ENCODE measurements at regions not wholly inside any gene's neighbourhood (a gene's known extent, or its start where the extent isn't known, plus 50 kb on each side); places are given as distances from the start of the nearest gene placed in this dataset.

GRCh38 chr9:14522627-14523379 is 170.4 kb downstream of the ZDHHC21 start (continued):
- TF ChIP-seq ZNF175 (CRISPR knock-in tag; IDR thresholded peaks at IDR 0.05; ENCODE audit: low read depth): no peak
- TF ChIP-seq MAFK (IDR thresholded peaks at IDR 0.05; ENCODE audit: low read length): no peak
- TF ChIP-seq HDAC6 (IDR thresholded peaks at IDR 0.05; ENCODE audit: low read depth, low read length): no peak
- no peak for TF ChIP-seq ZBTB11 (CRISPR knock-in tag; IDR thresholded peaks at IDR 0.05)
- no peak for TF ChIP-seq MTF1 (CRISPR knock-in tag; IDR thresholded peaks at IDR 0.05; ENCODE audit: borderline replicate concordance)
- 0 out of 2 replicates have a peak, but pooled peaks have one; percentile 32 for TF ChIP-seq TOE1 (IDR thresholded peaks at IDR 0.05; ENCODE audit: borderline replicate concordance)
- no peak for TF ChIP-seq TOE1 (CRISPR knock-in tag; IDR thresholded peaks at IDR 0.05; ENCODE audit: borderline replicate concordance, low read depth)
- TF ChIP-seq JUN (IDR thresholded peaks at IDR 0.05; ENCODE audit: borderline replicate concordance, low read depth, low read length): no peak
- no peak for TF ChIP-seq JUN (CRISPR knock-in tag; IDR thresholded peaks at IDR 0.05; ENCODE audit: borderline replicate concordance)
- TF ChIP-seq PCBP2 (IDR thresholded peaks at IDR 0.05; ENCODE audit: low read depth, low read length, poor library complexity, severe bottlenecking): no peak
- no peak for TF ChIP-seq ARID2 (IDR thresholded peaks at IDR 0.05)
- no peak for TF ChIP-seq CREB1 (IDR thresholded peaks at IDR 0.05)
- TF ChIP-seq CREB1 (CRISPR knock-in tag; IDR thresholded peaks at IDR 0.05): no peak
- TF ChIP-seq ZEB2 (IDR thresholded peaks at IDR 0.05): peak; percentile 79
- TF ChIP-seq TARDBP (IDR thresholded peaks at IDR 0.05): no peak
- TF ChIP-seq ZNF280B (CRISPR knock-in tag; IDR thresholded peaks at IDR 0.05): no peak
- TF ChIP-seq ETV6 (IDR thresholded peaks at IDR 0.05; ENCODE audit: borderline replicate concordance in 1 of 2, low read depth in 2 of 2, low read length in 1 of 2): no peak
- TF ChIP-seq ETV6 (CRISPR knock-in tag; IDR thresholded peaks at IDR 0.05; ENCODE audit: borderline replicate concordance): no peak
- TF ChIP-seq SRSF1 (IDR thresholded peaks at IDR 0.05; ENCODE audit: low read depth, low read length): no peak
- no peak for TF ChIP-seq NR1H2 (CRISPR knock-in tag; IDR thresholded peaks at IDR 0.05)
- TF ChIP-seq NCOA4 (IDR thresholded peaks at IDR 0.05; ENCODE audit: partially characterized antibody): no peak
- TF ChIP-seq, protein P1, sequence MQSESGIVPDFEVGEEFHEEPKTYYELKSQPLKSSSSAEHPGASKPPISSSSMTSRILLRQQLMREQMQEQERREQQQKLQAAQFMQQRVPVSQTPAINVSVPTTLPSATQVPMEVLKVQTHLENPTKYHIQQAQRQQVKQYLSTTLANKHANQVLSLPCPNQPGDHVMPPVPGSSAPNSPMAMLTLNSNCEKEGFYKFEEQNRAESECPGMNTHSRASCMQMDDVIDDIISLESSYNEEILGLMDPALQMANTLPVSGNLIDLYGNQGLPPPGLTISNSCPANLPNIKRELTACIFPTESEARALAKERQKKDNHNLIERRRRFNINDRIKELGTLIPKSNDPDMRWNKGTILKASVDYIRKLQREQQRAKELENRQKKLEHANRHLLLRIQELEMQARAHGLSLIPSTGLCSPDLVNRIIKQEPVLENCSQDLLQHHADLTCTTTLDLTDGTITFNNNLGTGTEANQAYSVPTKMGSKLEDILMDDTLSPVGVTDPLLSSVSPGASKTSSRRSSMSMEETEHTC (IDR thresholded peaks at IDR 0.05): no peak
- TF ChIP-seq ETV5 (CRISPR knock-in tag; IDR thresholded peaks at IDR 0.05; ENCODE audit: low read depth): no peak

Measured in K562 (cell line).